SU-DHL-6 (cell line): ENCODE measurements at regions not wholly inside any gene's neighbourhood (a gene's known extent, or its start where the extent isn't known, plus 50 kb on each side); places are given as distances from the start of the nearest gene placed in this dataset.

Source experiments
- H2AFZ ChIP-seq: fragments of 200-600 bp; sonication (generic); 2 replicates; pipeline ENCODE4 v1.6.1; 2014; ENCODE audit warnings: low read depth, mild to moderate bottlenecking, moderate library complexity, mixed read lengths, antibody characterized with exemption, low read length; ENCODE audit not compliant: severe bottlenecking
- H3F3A ChIP-seq: fragments of 200-600 bp; shearing (Covaris generic); 2 replicates; pipeline ENCODE4 v1.6.0; 2016; ENCODE audit warnings: antibody characterized with exemption, mild to moderate bottlenecking; ENCODE audit not compliant: insufficient read depth
- H3K27ac ChIP-seq: fragments of 200-600 bp; sonication (generic); 2 replicates; pipeline ENCODE4 v1.5.1; 2016; ENCODE audit warnings: low read depth, mild to moderate bottlenecking, low read length, moderate library complexity, mixed read lengths
- H3K27me3 ChIP-seq: fragments of 200-600 bp; sonication (generic), shearing (Covaris generic); 2 replicates; pipeline ENCODE4 v1.6.0; 2014; ENCODE audit warnings: mild to moderate bottlenecking, low read length
- H3K36me3 ChIP-seq: fragments of 200-600 bp; sonication (generic); 2 replicates; pipeline ENCODE4 v1.6.1; 2014; ENCODE audit warnings: mild to moderate bottlenecking, low read length, mixed read lengths
- H3K4me2 ChIP-seq: fragments of 300-600, 200-600 bp; shearing (Covaris generic), sonication (generic); 2 replicates; pipeline ENCODE4 v1.6.0; 2014; ENCODE audit warnings: low read length, low read depth, mild to moderate bottlenecking; ENCODE audit not compliant: poor library complexity, severe bottlenecking
- H3K4me3 ChIP-seq: fragments of 200-600 bp; sonication (generic); 2 replicates; pipeline ENCODE4 v1.5.1; 2014; ENCODE audit warnings: antibody characterized with exemption, low read length, mild to moderate bottlenecking, mixed read lengths; ENCODE audit not compliant: insufficient read depth, poor library complexity, severe bottlenecking
- H3K79me2 ChIP-seq: fragments of 200-600 bp; sonication (generic); 2 replicates; pipeline ENCODE4 v1.6.1; 2014; ENCODE audit warnings: mild to moderate bottlenecking, low read length, moderate library complexity; ENCODE audit not compliant: insufficient read depth
- H3K9ac ChIP-seq: fragments of 200-600 bp; sonication (generic); 2 replicates; pipeline ENCODE4 v1.7.0; 2014; ENCODE audit warnings: mild to moderate bottlenecking, low read length
- H3K9me2 ChIP-seq: fragments of 200-600 bp; sonication (generic); replicated peaks from 2 replicates; pipeline ENCODE4 v1.6.1; 2014; ENCODE audit warnings: low read length; ENCODE audit not compliant: insufficient read depth
- H3K9me3 ChIP-seq: fragments of 200-600 bp; sonication (generic); 2 replicates; pipeline ENCODE4 v1.6.1; 2014; ENCODE audit warnings: low read length, mixed read lengths; ENCODE audit not compliant: insufficient read depth
- H4K20me1 ChIP-seq: fragments of 200-600 bp; sonication (generic); 2 replicates; pipeline ENCODE4 v1.6.1; 2014; ENCODE audit warnings: low read depth, mild to moderate bottlenecking, antibody characterized with exemption, low read length, moderate library complexity, mixed read lengths
- CTCF ChIP-seq: fragments of 200-600 bp; sonication (generic); IDR thresholded peaks from one replicate; pipeline ENCODE4 v1.5.1; 2017; ENCODE audit warnings: antibody characterized with exemption, mild to moderate bottlenecking, low read length, moderate library complexity; ENCODE audit not compliant: insufficient read depth, poor library complexity, severe bottlenecking
- EZH2phosphoT487 ChIP-seq: fragments of 200-600 bp; sonication (generic), shearing (Covaris generic); conservative IDR thresholded peaks from 2 replicates; pipeline ENCODE4 v1.6.1; 2018; ENCODE audit warnings: mild to moderate bottlenecking, antibody characterized with exemption, low read length, moderate library complexity, mixed read lengths

- Histone ChIP-seq H3K9me3 (no peaks in the 10 kb centered on the region), H3K9me2 (no peaks in the 10 kb centered on the region), H3K4me2 (no peak overlapping the region), H4K20me1 (no peaks in the 10 kb centered on the region), H3K79me2 (no peaks in the 10 kb centered on the region), H3F3A (no peaks in the 10 kb centered on the region), H3K27me3 (no peaks in the 10 kb centered on the region), H2AFZ (no peak overlapping the region), H3K36me3 (no peaks in the 10 kb centered on the region), H3K27ac (no peak overlapping the region), H3K9ac (no peak overlapping the region), H3K4me3 (no peak overlapping the region)
- TF ChIP-seq CTCF (no peak), EZH2phosphoT487 (no peak)
These were observed 75.7 kb upstream of the CHRNA7 start for GRCh38 chr15:31954374-31955172.

DNA sequence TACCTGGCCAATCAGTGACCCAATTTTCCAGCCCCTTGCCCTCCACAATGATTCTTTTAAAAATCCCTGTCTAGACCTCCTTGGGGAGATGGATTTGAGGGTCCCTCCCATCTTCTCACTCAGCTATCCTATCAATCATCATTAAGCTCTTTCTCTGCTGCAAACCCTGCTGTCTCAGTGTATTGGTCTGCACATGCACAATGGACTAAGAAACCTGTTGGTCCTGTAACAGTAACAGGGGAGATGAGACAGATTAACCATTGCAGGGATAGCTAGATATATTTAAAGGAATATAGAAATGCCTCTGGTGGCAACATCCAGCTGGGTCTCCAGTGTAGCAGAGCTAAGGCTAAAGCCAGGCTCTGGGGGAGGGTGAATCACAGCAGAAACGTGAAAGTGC lies 74.6 kb upstream of the CHRNA7 start:
- no peaks in the 10 kb centered on the region for H3K9me3 ChIP-seq
- no peak overlapping the region for H2AFZ ChIP-seq
- no peak overlapping the region for H3K27ac ChIP-seq
- H3K36me3 ChIP-seq: no peaks in the 10 kb centered on the region
- H4K20me1 ChIP-seq: no peaks in the 10 kb centered on the region
- H3K9me2 ChIP-seq: no peaks in the 10 kb centered on the region
- no peak overlapping the region for H3K9ac ChIP-seq
- no peak overlapping the region for H3K4me2 ChIP-seq
- H3F3A ChIP-seq: no peaks in the 10 kb centered on the region
- TF ChIP-seq EZH2phosphoT487: no peak
- no peak for TF ChIP-seq CTCF
- no peak overlapping the region for H3K4me3 ChIP-seq
- no peaks in the 10 kb centered on the region for H3K79me2 ChIP-seq
- no peaks in the 10 kb centered on the region for H3K27me3 ChIP-seq

GRCh38 chr15:31957581-31957980 lies 72.7 kb upstream of the CHRNA7 start:
- Histone ChIP-seq H3K36me3 (no peaks in the 10 kb centered on the region), H3K27me3 (no peaks in the 10 kb centered on the region), H3F3A (no peaks in the 10 kb centered on the region), H3K9me2 (no peaks in the 10 kb centered on the region), H3K4me2 (no peak overlapping the region), H3K79me2 (no peaks in the 10 kb centered on the region), H3K9me3 (no peaks in the 10 kb centered on the region), H3K27ac (no peak overlapping the region), H4K20me1 (no peaks in the 10 kb centered on the region), H3K4me3 (no peak overlapping the region), H3K9ac (no peak overlapping the region), H2AFZ (no peak overlapping the region)
- TF ChIP-seq EZH2phosphoT487: no peak
- no peak for TF ChIP-seq CTCF
